Spleen (tissue), 11 donors: ENCODE measurements at regions not wholly inside any gene's neighbourhood (a gene's known extent, or its start where the extent isn't known, plus 50 kb on each side); places are given as distances from the start of the nearest gene placed in this dataset.

Experiments
- DNase-seq: peaks from one replicate; pipeline ENCODE4 v3.0.0-alpha.2; 2020
- H3K27ac ChIP-seq, 8 donors: fragments of 200-600 bp; sonication (generic) in 7 of 8; 1 replicate in 4 of 8; 2 replicates in 4 of 8; pipeline versions ENCODE4 v1.5.0 to v1.8.0; 2016 to 2021; ENCODE audit warnings: inconsistent platforms in 4 of 8, mild to moderate bottlenecking in 4 of 8, moderate library complexity in 1 of 8
- H3K27me3 ChIP-seq, 7 donors: fragments of 200-600 bp; sonication (generic) in 6 of 7; replicated peaks in 1 of 7; 1 replicate in 4 of 7; 2 replicates in 3 of 7; pipeline versions ENCODE4 v1.5.0 to v1.8.0; 2016 to 2021; ENCODE audit warnings: inconsistent platforms in 3 of 7, mild to moderate bottlenecking in 1 of 7
- H3K36me3 ChIP-seq, 6 donors: fragments of 200-600 bp; sonication (generic) in 5 of 6; 1 replicate in 4 of 6; 2 replicates in 2 of 6; pipeline versions ENCODE4 v1.5.0 to v1.8.0; 2016 to 2021; ENCODE audit warnings: inconsistent platforms in 2 of 6
- H3K4me1 ChIP-seq, 6 donors: fragments of 200-600 bp; sonication (generic) in 5 of 6; 1 replicate in 3 of 6; 2 replicates in 3 of 6; pipeline versions ENCODE4 v1.5.0 to v1.8.0; 2016 to 2021; ENCODE audit warnings: inconsistent platforms in 3 of 6
- H3K4me3 ChIP-seq, 8 donors: fragments of 200-600 bp; sonication (generic) in 7 of 8; 1 replicate in 4 of 8; 2 replicates in 4 of 8; pipeline versions ENCODE4 v1.5.0 to v1.8.0; 2016 to 2021; ENCODE audit warnings: inconsistent platforms in 4 of 8, mild to moderate bottlenecking in 4 of 8, moderate library complexity in 2 of 8
- H3K9me3 ChIP-seq, 8 donors: fragments of 200-600 bp; sonication (generic) in 7 of 8; 1 replicate in 4 of 8; 2 replicates in 4 of 8; pipeline versions ENCODE4 v1.5.0 to v1.8.0; 2016 to 2021; ENCODE audit warnings: inconsistent platforms in 4 of 8
- CTCF ChIP-seq, 11 experiments: fragments of 200-600 bp in 7 of 11; fragments of 450-650 bp in 4 of 11; sonication (generic) in 4 of 11; IDR thresholded peaks in 8 of 11; conservative IDR thresholded peaks in 3 of 11; 1 replicate in 7 of 11; 2 replicates in 4 of 11; pipeline versions ENCODE4 v1.4.0 to v1.8.0; 2016 to 2021; ENCODE audit warnings: antibody characterized with exemption in 11 of 11, inconsistent platforms in 4 of 11, mild to moderate bottlenecking in 1 of 11
- POLR2A ChIP-seq, 3 donors: fragments of 450-650 bp; IDR thresholded peaks; one replicate each; pipeline ENCODE4 v1.5.1; 2017; ENCODE audit warnings: antibody characterized with exemption in 3 of 3, mild to moderate bottlenecking in 1 of 3
- POLR2AphosphoS5 ChIP-seq, 3 donors: sonication (generic); formaldehyde crosslinking; IDR thresholded peaks; one replicate each; pipeline ENCODE4 v1.5.1; 2017; ENCODE audit warnings: antibody characterized with exemption in 3 of 3
- WGBS, 5 donors: extraction: QIAGEN DNeasy Blood & Tissue Kit in 3 of 5; methylation state at CpG; one replicate each; pipeline versions ENCODE4 v1.1.5 to v1.1.7; 2013 to 2018; 5-methylcytosine and 5-hydroxymethylcytosine counted together
- intact Hi-C: fragments of 100-400 bp; cut with DNase I; formaldehyde crosslinking; loops from one replicate; pipeline ENCODE4 v1.15.0; 2023; ENCODE audit warnings: low total_unique reads
- donor health status: healthy with polysubstance abuse.
- donor health status: DM: no; HTN: no; CAD: no; lungs with moderate emphysema.
- donor health status: DM: no; HTN: no; CAD: no.
- donor health status: Bipolar disorder and iron deficiency.
- donor health status: healthy.
- donor health status: DM: no; HTN: no; CAD: no.
- donor health status: DM: yes; HTN: yes; CAD: no.

- H3K4me3 ChIP-seq = no peak overlapping the region
- no peak for DNase-seq
- TF ChIP-seq CTCF (IDR thresholded peaks at IDR 0.05 in 8 of 11, conservative IDR thresholded peaks at IDR 0.05 in 3 of 11) = no peak
- TF ChIP-seq POLR2AphosphoS5 (IDR thresholded peaks at IDR 0.05) = no peak
- TF ChIP-seq POLR2A (IDR thresholded peaks at IDR 0.05) = no peak
- peak overlapping the region in 3 of 8 donors; percentile 26 to 59 (median 26) for H3K27ac ChIP-seq
- no peaks in the 10 kb centered on the region for H3K9me3 ChIP-seq
- H3K27me3 ChIP-seq = no peaks in the 10 kb centered on the region
- intact Hi-C loops = no loop called here
- no peaks in the 10 kb centered on the region for H3K36me3 ChIP-seq
- WGBS, 5 donors = 71 to 88% (median 77%) methylated on average over 4 of the region's 4 CpGs
- peaks cover 18 to 81% (median 60%) of the 10 kb centered on the region in 6 donors for H3K4me1 ChIP-seq
These were observed 95.2 kb downstream of the C9orf152 start for GRCh38 chr9:110112792-110113191.

GRCh38 chr9:110114086-110114858, 93.7 kb downstream of the C9orf152 start:
- DNase-seq = no peak
- H3K4me1 ChIP-seq = peaks cover 18 to 77% (median 59%) of the 10 kb centered on the region in 6 donors
- 73 to 83% (median 79%) methylated on average over 10 of the region's 10 CpGs for WGBS, 5 donors
- H3K4me3 ChIP-seq = no peak overlapping the region
- H3K36me3 ChIP-seq = no peaks in the 10 kb centered on the region
- no peaks in the 10 kb centered on the region for H3K9me3 ChIP-seq
- H3K27me3 ChIP-seq = no peaks in the 10 kb centered on the region
- TF ChIP-seq CTCF (IDR thresholded peaks at IDR 0.05 in 8 of 11, conservative IDR thresholded peaks at IDR 0.05 in 3 of 11) = no peak
- TF ChIP-seq POLR2AphosphoS5 (IDR thresholded peaks at IDR 0.05) = no peak
- TF ChIP-seq POLR2A (IDR thresholded peaks at IDR 0.05) = no peak
- H3K27ac ChIP-seq = peak overlapping the region in 5 of 8 donors; percentile 26 to 59 (median 41)
- intact Hi-C loops = no loop called here

- Histone ChIP-seq H3K4me1 (peaks cover 18 to 72% (median 53%) of the 10 kb centered on the region in 6 donors), H3K4me3 (no peak overlapping the region), H3K36me3 (no peaks in the 10 kb centered on the region), H3K27me3 (no peaks in the 10 kb centered on the region), H3K27ac (peak overlapping the region in 6 of 8 donors; percentile 20 to 59 (median 36)), H3K9me3 (no peaks in the 10 kb centered on the region)
- intact Hi-C loops = no loop called here
- DNase-seq = no peak
- WGBS, 5 donors = 60 to 81% (median 69%) methylated on average over 7 of the region's 7 CpGs
- TF ChIP-seq POLR2AphosphoS5 (IDR thresholded peaks at IDR 0.05) (peak in 1 of 3 donors; percentile 41), POLR2A (IDR thresholded peaks at IDR 0.05) (no peak), CTCF (IDR thresholded peaks at IDR 0.05 in 8 of 11, conservative IDR thresholded peaks at IDR 0.05 in 3 of 11) (peak in 1 of 11 experiments; percentile 11)
These were observed 93.1 kb downstream of the C9orf152 start for GRCh38 chr9:110114859-110115201.

- TF ChIP-seq POLR2A (IDR thresholded peaks at IDR 0.05) (no peak), POLR2AphosphoS5 (IDR thresholded peaks at IDR 0.05) (no peak), CTCF (IDR thresholded peaks at IDR 0.05 in 8 of 11, conservative IDR thresholded peaks at IDR 0.05 in 3 of 11) (no peak)
- 37 to 72% (median 62%) methylated on average over 7 of the region's 7 CpGs for WGBS, 5 donors
- DNase-seq = no peak
- Histone ChIP-seq H3K27me3 (no peaks in the 10 kb centered on the region), H3K9me3 (no peaks in the 10 kb centered on the region), H3K27ac (peak overlapping the region in 5 of 8 donors; percentile 20 to 59 (median 41)), H3K4me1 (peaks cover 18 to 70% (median 49%) of the 10 kb centered on the region in 6 donors), H3K36me3 (no peaks in the 10 kb centered on the region), H3K4me3 (no peak overlapping the region)
- intact Hi-C loops = no loop called here
These were observed 92.6 kb downstream of the C9orf152 start for GRCh38 chr9:110115341-110115820.
